ENCODE measurements at regions not wholly inside any gene's neighbourhood (a gene's known extent, or its start where the extent isn't known, plus 50 kb on each side); places are given as distances from the start of the nearest gene placed in this dataset.

DNA sequence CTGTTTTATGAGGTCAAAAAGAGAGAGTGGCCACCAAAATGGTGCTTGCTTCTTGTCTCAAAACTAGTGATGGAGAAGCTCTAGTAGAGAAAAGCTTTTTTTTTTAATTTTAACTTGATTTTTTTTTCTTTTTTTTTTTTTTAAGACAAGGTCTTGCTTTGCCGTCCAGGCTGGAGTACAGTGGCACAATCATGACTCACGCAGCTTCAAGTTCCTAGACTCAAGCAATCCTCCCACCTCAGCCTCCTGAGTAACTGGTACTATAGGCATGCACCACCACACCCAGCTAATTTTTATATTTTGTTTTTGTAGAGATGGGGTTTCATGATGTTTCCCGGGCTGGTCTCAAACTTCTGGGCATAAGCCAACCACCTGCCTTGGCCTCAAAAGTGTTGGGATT is 279.0 kb downstream of the TBC1D4 start:
- TF ChIP-seq, protein P1, sequence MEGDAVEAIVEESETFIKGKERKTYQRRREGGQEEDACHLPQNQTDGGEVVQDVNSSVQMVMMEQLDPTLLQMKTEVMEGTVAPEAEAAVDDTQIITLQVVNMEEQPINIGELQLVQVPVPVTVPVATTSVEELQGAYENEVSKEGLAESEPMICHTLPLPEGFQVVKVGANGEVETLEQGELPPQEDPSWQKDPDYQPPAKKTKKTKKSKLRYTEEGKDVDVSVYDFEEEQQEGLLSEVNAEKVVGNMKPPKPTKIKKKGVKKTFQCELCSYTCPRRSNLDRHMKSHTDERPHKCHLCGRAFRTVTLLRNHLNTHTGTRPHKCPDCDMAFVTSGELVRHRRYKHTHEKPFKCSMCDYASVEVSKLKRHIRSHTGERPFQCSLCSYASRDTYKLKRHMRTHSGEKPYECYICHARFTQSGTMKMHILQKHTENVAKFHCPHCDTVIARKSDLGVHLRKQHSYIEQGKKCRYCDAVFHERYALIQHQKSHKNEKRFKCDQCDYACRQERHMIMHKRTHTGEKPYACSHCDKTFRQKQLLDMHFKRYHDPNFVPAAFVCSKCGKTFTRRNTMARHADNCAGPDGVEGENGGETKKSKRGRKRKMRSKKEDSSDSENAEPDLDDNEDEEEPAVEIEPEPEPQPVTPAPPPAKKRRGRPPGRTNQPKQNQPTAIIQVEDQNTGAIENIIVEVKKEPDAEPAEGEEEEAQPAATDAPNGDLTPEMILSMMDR (conservative IDR thresholded peaks at IDR 0.05 in 1 of 2, IDR thresholded peaks at IDR 0.05 in 1 of 2; ENCODE audit: low read depth in 1 of 2, low read length in 2 of 2) = no peak
- no peak for TF ChIP-seq EZH2 (IDR thresholded peaks at IDR 0.05; ENCODE audit: low read length, missing control alignments)

All from fibroblast of lung (primary cell).